Left ventricle myocardium inferior (tissue), 1 donor: ENCODE measurements at regions not wholly inside any gene's neighbourhood (a gene's known extent, or its start where the extent isn't known, plus 50 kb on each side); places are given as distances from the start of the nearest gene placed in this dataset.

ENCODE experiments used
- DNase-seq: peaks from one replicate; pipeline ENCODE4 v3.0.0-alpha.2; 2020
- H3K27ac ChIP-seq: fragments of 200-600 bp; replicated peaks from 2 replicates; pipeline ENCODE4 v1.8.0; 2021
- H3K27me3 ChIP-seq: fragments of 200-600 bp; 2 replicates; pipeline ENCODE4 v1.8.0; 2021; ENCODE audit warnings: low read depth
- H3K36me3 ChIP-seq: fragments of 200-600 bp; 2 replicates; pipeline ENCODE4 v1.8.0; 2021
- H3K4me1 ChIP-seq: fragments of 200-600 bp; 2 replicates; pipeline ENCODE4 v1.8.0; 2021
- H3K4me3 ChIP-seq: fragments of 200-600 bp; 2 replicates; pipeline ENCODE4 v1.8.0; 2021; ENCODE audit warnings: mild to moderate bottlenecking, moderate library complexity
- H3K9me3 ChIP-seq: fragments of 200-600 bp; replicated peaks from 2 replicates; pipeline ENCODE4 v1.8.0; 2021
- CTCF ChIP-seq: fragments of 200-600 bp; IDR thresholded peaks from 2 replicates; pipeline ENCODE4 v1.8.0; 2021; ENCODE audit warnings: antibody characterized with exemption, mild to moderate bottlenecking, borderline replicate concordance
- intact Hi-C: fragments of 100-400 bp; cut with micrococcal nuclease; formaldehyde crosslinking; loops from one replicate; pipeline ENCODE4 v1.11.0; 2022
- donor health status: DM: no; HTN: yes; CAD: no; lungs with severe emphysema.

- H3K9me3 ChIP-seq: peaks cover 6% of the 10 kb centered on the region
- DNase-seq: no peak
- H3K27ac ChIP-seq: no peak overlapping the region
- no peaks in the 10 kb centered on the region for H3K36me3 ChIP-seq
- no peak overlapping the region for H3K4me3 ChIP-seq
- H3K27me3 ChIP-seq: peaks cover 4% of the 10 kb centered on the region
- H3K4me1 ChIP-seq: peaks cover 8% of the 10 kb centered on the region
- TF ChIP-seq CTCF: no peak
- intact Hi-C loops: no loop called here
Measured at GRCh38 chr13:20331419-20331818, 99.3 kb upstream of the GJB6 start.

GRCh38 chr13:20326809-20327208 is 94.7 kb upstream of the GJB6 start:
- Histone ChIP-seq H3K4me3 (no peak overlapping the region), H3K36me3 (no peaks in the 10 kb centered on the region), H3K9me3 (peaks cover 21% of the 10 kb centered on the region), H3K27ac (no peak overlapping the region), H3K4me1 (no peaks in the 10 kb centered on the region), H3K27me3 (peaks cover 6% of the 10 kb centered on the region)
- intact Hi-C loops: no loop called here
- TF ChIP-seq CTCF: no peak
- no peak for DNase-seq

GRCh38 chr13:20326276-20326675 is 94.2 kb upstream of the GJB6 start:
- no peak overlapping the region for H3K27ac ChIP-seq
- DNase-seq: no peak
- H3K4me1 ChIP-seq: no peaks in the 10 kb centered on the region
- peaks cover 6% of the 10 kb centered on the region for H3K27me3 ChIP-seq
- TF ChIP-seq CTCF: no peak
- H3K9me3 ChIP-seq: peaks cover 21% of the 10 kb centered on the region
- H3K36me3 ChIP-seq: no peaks in the 10 kb centered on the region
- no peak overlapping the region for H3K4me3 ChIP-seq
- intact Hi-C loops: no loop called here

- no peak for TF ChIP-seq CTCF
- H3K36me3 ChIP-seq: no peaks in the 10 kb centered on the region
- no peak overlapping the region for H3K4me3 ChIP-seq
- peaks cover 3% of the 10 kb centered on the region for H3K27me3 ChIP-seq
- H3K4me1 ChIP-seq: no peaks in the 10 kb centered on the region
- no peak overlapping the region for H3K27ac ChIP-seq
- no peak for DNase-seq
- intact Hi-C loops: no loop called here
- peaks cover 13% of the 10 kb centered on the region for H3K9me3 ChIP-seq
Measured at GRCh38 chr13:20320885-20321284, 88.8 kb upstream of the GJB6 start.

- DNase-seq: no peak
- H3K27ac ChIP-seq: no peak overlapping the region
- no peaks in the 10 kb centered on the region for H3K4me1 ChIP-seq
- H3K27me3 ChIP-seq: no peaks in the 10 kb centered on the region
- H3K36me3 ChIP-seq: no peaks in the 10 kb centered on the region
- no peak for TF ChIP-seq CTCF
- intact Hi-C loops: no loop called here
- H3K9me3 ChIP-seq: peaks cover 7% of the 10 kb centered on the region
- no peak overlapping the region for H3K4me3 ChIP-seq
Measured at GRCh38 chr13:20313896-20314295, 81.8 kb upstream of the GJB6 start.

- H3K27ac ChIP-seq: no peak overlapping the region
- H3K9me3 ChIP-seq: peaks cover 23% of the 10 kb centered on the region
- no peaks in the 10 kb centered on the region for H3K27me3 ChIP-seq
- H3K36me3 ChIP-seq: no peaks in the 10 kb centered on the region
- no peak for TF ChIP-seq CTCF
- H3K4me3 ChIP-seq: no peak overlapping the region
- intact Hi-C loops: no loop called here
- no peak for DNase-seq
- H3K4me1 ChIP-seq: no peaks in the 10 kb centered on the region
Measured at GRCh38 chr13:20312292-20312691, 80.2 kb upstream of the GJB6 start.
